ENCODE measurements at regions not wholly inside any gene's neighbourhood (a gene's known extent, or its start where the extent isn't known, plus 50 kb on each side); places are given as distances from the start of the nearest gene placed in this dataset.
A peak's percentile ranks its signal among the peaks of the same experiment; 100 is the strongest.

GRCh38 chr17:13953841-13954240, 115.5 kb upstream of the COX10 start:
- Histone ChIP-seq H3K4me3 (ENCODE audit: low read depth, low read length) (no peak overlapping the region), H3K36me3 (ENCODE audit: insufficient read depth) (no peaks in the 10 kb centered on the region), H3K27ac (ENCODE audit: low read depth) (no peak overlapping the region), H3K4me1 (ENCODE audit: insufficient read depth) (no peaks in the 10 kb centered on the region)
- DNase-seq (ENCODE audit: extremely low spot score) = no peak
- WGBS = 0% methylated on average over 1 of the region's 1 CpG

- H3K4me3 ChIP-seq (ENCODE audit: low read depth, low read length) = no peak overlapping the region
- WGBS = 21% methylated on average over 3 of the region's 3 CpGs
- peak; percentile 64 for DNase-seq (ENCODE audit: extremely low spot score)
- H3K4me1 ChIP-seq (ENCODE audit: insufficient read depth) = no peaks in the 10 kb centered on the region
- H3K27ac ChIP-seq (ENCODE audit: low read depth) = no peak overlapping the region
- no peaks in the 10 kb centered on the region for H3K36me3 ChIP-seq (ENCODE audit: insufficient read depth)
These were observed 111.7 kb upstream of the COX10 start for GRCh38 chr17:13957636-13958035.

DNA sequence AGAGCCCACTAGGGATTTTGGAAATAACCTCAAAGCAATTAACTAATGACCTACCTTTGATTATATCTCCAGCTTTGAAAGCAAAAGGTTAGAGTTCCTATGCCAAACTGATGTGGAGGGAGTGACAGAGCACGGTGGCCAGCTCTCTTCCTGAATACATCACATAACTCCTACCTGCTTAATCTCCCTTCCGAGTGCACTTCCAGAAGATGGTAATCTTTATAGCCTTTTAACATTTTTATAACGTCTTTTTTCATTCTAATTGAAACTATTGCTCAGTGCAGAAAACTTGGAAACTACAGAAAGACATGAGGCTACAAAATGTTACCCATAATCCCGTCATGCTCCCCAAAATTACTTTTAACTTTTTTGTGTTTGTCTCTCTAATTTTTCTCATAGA, 110.5 kb upstream of the COX10 start:
- Histone ChIP-seq H3K27ac (ENCODE audit: low read depth) (no peak overlapping the region), H3K36me3 (ENCODE audit: insufficient read depth) (no peaks in the 10 kb centered on the region), H3K4me1 (ENCODE audit: insufficient read depth) (no peaks in the 10 kb centered on the region), H3K4me3 (ENCODE audit: low read depth, low read length) (no peak overlapping the region)
- 71% methylated on average over 4 of the region's 4 CpGs for WGBS
- no peak for DNase-seq (ENCODE audit: extremely low spot score)

DNA sequence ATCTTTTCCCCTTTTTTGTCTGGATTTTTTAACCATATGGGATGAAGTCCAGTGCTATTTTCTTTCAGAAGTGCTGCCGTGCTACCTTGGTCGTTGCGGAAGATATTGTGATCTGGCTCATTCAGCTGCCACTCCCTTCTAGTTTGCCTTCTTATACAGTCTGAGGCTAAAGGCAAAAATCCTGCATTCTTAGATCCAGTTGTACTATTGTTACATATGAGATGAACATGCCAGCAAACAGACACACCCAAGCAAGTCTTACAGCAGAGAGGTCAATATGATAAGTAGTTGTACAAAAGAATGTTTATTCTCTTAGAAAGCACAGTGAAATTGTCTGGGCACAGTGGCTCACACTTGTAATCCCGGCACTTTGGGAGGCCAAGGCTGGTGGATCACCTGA, 108.0 kb upstream of the COX10 start:
- 88% methylated on average over 4 of the region's 4 CpGs for WGBS
- no peak for DNase-seq (ENCODE audit: extremely low spot score)
- H3K4me3 ChIP-seq (ENCODE audit: low read depth, low read length) = no peak overlapping the region

DNA sequence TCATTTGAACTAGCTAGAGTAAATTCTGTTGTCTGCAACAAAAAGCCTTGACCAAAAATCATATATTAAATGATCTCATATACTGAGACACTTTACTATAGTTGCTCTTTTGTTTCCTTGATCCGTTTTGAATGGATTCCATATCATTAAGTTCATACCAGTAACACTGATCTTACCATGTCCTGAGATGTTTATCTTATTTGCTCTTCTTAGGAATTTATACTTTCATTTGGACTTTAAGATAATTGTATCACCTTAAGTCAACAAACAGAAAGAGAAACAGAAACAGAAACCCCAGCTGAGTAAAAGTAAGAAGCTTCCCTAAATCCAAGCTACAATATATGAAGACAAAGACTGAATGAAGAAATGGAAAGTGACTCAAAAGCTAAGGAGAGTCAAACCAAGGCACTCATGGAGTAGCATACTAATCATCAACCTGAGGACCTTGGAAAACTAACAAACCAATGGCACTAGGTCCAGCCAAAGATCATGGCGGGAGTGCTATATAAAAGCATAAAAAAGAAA, 106.5 kb upstream of the COX10 start:
- Histone ChIP-seq H3K4me3 (ENCODE audit: low read depth, low read length) (no peak overlapping the region), H3K27ac (ENCODE audit: low read depth) (no peak overlapping the region), H3K36me3 (ENCODE audit: insufficient read depth) (no peaks in the 10 kb centered on the region), H3K4me1 (ENCODE audit: insufficient read depth) (no peaks in the 10 kb centered on the region)
- 77% methylated on average over 2 of the region's 2 CpGs for WGBS
- no peak for DNase-seq (ENCODE audit: extremely low spot score)

More for the DNA sequence above, 108.0 kb upstream of the COX10 start:
- Histone ChIP-seq H3K4me1 (ENCODE audit: insufficient read depth) (no peaks in the 10 kb centered on the region), H3K27ac (ENCODE audit: low read depth) (no peak overlapping the region), H3K36me3 (ENCODE audit: insufficient read depth) (no peaks in the 10 kb centered on the region)

- Histone ChIP-seq H3K36me3 (ENCODE audit: insufficient read depth) (no peaks in the 10 kb centered on the region), H3K4me1 (ENCODE audit: insufficient read depth) (no peaks in the 10 kb centered on the region), H3K27ac (ENCODE audit: low read depth) (no peak overlapping the region), H3K4me3 (ENCODE audit: low read depth, low read length) (no peak overlapping the region)
- WGBS = 92% methylated on average over 7 of the region's 7 CpGs
- no peak for DNase-seq (ENCODE audit: extremely low spot score)
These were observed 101.9 kb upstream of the COX10 start for GRCh38 chr17:13967416-13967815.

DNA sequence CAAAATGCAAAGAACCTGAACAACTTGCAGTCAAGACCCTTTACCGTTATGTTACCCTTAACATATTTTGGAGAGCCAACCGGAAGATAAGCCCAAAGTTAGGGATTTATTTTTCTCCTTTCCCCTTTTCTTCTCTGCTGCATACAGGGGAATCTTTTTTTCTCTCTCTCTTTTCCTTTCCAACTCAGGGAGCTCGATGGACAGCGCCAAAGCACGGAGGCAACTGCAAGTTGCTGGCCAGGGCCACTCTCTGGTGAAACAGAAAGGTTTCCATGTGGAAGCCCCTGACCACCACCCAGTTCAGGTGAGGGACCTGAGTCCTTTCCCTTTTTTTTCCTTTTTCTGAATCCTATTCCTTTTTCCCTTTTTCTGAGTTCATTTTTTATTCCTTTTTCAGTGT, 98.8 kb upstream of the COX10 start:
- no peak for DNase-seq (ENCODE audit: extremely low spot score)
- Histone ChIP-seq H3K4me1 (ENCODE audit: insufficient read depth) (no peaks in the 10 kb centered on the region), H3K36me3 (ENCODE audit: insufficient read depth) (no peaks in the 10 kb centered on the region), H3K27ac (ENCODE audit: low read depth) (no peak overlapping the region), H3K4me3 (ENCODE audit: low read depth, low read length) (no peak overlapping the region)
- 82% methylated on average over 5 of the region's 5 CpGs for WGBS

DNA sequence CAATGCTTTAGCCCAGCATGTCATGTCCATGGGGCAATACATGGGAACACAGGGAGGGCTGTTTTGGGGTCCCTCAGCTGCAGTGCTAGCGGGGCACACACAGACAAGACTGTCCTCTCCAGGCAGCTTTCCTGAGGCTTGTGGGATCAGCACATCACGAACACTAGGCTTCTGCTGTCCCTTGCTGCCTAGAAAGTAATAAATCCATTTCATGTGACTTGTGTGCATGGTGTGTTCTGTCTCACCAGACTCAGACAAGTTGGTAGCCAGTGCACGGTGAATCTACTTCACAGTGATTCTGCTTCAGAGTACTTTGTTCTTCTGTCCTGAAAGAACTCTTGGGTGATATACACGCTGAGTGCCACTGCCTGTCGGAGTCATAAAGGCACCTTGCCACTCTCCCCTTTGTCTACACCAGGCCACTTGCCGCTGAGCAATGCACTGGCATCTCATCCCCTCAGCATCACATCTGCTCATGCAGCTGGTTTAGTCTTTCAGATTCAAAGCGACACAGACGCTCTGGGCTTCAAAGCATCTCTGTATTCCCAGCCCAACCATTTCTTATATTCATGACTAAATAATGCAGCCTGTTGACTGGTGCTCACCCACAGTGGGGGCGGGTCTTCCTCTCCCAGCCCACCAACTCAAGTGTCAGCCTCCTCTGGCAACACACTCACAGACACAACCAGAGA, 95.2 kb upstream of the COX10 start:
- H3K4me3 ChIP-seq (ENCODE audit: low read depth, low read length) = no peak overlapping the region
- H3K27ac ChIP-seq (ENCODE audit: low read depth) = no peak overlapping the region
- 72% methylated on average over 9 of the region's 9 CpGs for WGBS
- no peaks in the 10 kb centered on the region for H3K4me1 ChIP-seq (ENCODE audit: insufficient read depth)
- H3K36me3 ChIP-seq (ENCODE audit: insufficient read depth) = no peaks in the 10 kb centered on the region
- DNase-seq (ENCODE audit: extremely low spot score) = no peak

GRCh38 chr17:13977837-13978236, 91.5 kb upstream of the COX10 start:
- H3K36me3 ChIP-seq (ENCODE audit: insufficient read depth) = no peaks in the 10 kb centered on the region
- DNase-seq (ENCODE audit: extremely low spot score) = no peak
- H3K27ac ChIP-seq (ENCODE audit: low read depth) = no peak overlapping the region
- H3K4me1 ChIP-seq (ENCODE audit: insufficient read depth) = no peaks in the 10 kb centered on the region
- no peak overlapping the region for H3K4me3 ChIP-seq (ENCODE audit: low read depth, low read length)
- WGBS = 91% methylated on average over 1 of the region's 1 CpG

GRCh38 chr17:13978478-13978877, 90.8 kb upstream of the COX10 start:
- H3K4me1 ChIP-seq (ENCODE audit: insufficient read depth) = no peaks in the 10 kb centered on the region
- 97% methylated on average over 1 of the region's 1 CpG for WGBS
- no peaks in the 10 kb centered on the region for H3K36me3 ChIP-seq (ENCODE audit: insufficient read depth)
- H3K27ac ChIP-seq (ENCODE audit: low read depth) = no peak overlapping the region
- no peak for DNase-seq (ENCODE audit: extremely low spot score)
- H3K4me3 ChIP-seq (ENCODE audit: low read depth, low read length) = no peak overlapping the region

DNA sequence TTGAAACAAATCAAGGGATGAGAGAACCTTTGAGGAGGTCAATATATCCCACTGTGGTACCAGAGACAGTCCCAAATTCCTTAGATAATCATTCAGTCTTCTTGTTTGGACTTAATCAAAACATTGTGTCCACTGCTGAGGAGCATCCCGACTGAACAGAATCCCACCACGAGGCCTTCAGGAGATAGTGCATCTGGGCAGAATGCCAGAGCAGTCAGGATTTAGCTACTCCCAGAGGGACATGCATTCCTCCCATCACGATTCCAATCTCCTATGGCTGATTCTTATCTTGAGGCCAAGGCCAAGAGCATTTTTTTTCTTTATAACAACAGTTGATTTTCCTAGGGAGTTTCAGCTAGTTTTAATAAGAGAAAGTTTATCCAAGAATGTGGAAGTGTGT, 87.4 kb upstream of the COX10 start:
- DNase-seq (ENCODE audit: extremely low spot score) = no peak
- Histone ChIP-seq H3K27ac (ENCODE audit: low read depth) (no peak overlapping the region), H3K4me3 (ENCODE audit: low read depth, low read length) (no peak overlapping the region), H3K36me3 (ENCODE audit: insufficient read depth) (no peaks in the 10 kb centered on the region), H3K4me1 (ENCODE audit: insufficient read depth) (no peaks in the 10 kb centered on the region)
- WGBS = 10% methylated on average over 3 of the region's 3 CpGs

DNA sequence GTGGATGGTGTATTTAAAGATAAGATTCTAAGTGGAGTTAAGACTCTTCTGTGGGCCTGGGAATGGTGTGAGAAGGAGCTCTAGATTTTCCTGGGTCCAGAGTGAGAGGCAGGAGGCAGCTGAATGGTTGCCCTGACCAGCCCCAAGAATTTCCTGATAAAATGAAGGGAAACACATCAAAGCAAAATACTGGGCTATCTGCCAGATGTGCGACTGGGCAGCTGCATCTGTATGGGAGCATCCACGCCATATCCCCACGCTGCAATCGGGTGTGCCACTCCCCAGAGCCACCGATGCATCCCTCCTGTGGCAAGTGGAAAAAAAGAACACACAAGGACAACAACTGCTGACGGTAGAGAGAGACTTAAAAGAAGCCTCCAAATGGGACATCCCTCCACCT, 84.3 kb upstream of the COX10 start:
- no peak overlapping the region for H3K4me3 ChIP-seq (ENCODE audit: low read depth, low read length)
- 55% methylated on average over 6 of the region's 6 CpGs for WGBS
- no peak overlapping the region for H3K27ac ChIP-seq (ENCODE audit: low read depth)
- H3K36me3 ChIP-seq (ENCODE audit: insufficient read depth) = no peaks in the 10 kb centered on the region
- H3K4me1 ChIP-seq (ENCODE audit: insufficient read depth) = no peaks in the 10 kb centered on the region
- DNase-seq (ENCODE audit: extremely low spot score) = no peak

DNA sequence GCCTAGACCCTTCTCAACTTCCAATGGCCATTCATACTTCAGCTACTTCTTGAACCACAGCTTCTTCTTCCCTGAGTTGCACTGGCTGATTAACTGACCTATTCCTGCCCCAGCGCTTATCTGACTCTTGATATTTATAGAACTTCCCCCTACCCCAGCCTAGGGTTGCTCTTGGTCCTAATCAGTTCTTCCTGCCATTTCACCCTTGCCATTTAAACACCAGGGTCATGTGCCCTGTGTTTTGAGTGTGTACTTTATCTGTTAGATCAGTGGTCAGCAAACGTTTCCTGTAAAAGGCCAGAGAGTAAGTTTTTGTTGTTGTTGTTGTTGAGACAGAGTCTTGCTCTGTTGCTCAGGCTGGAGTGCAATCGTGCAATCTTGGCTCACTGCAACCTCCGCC, 82.4 kb upstream of the COX10 start:
- no peak overlapping the region for H3K4me3 ChIP-seq (ENCODE audit: low read depth, low read length)
- no peak for DNase-seq (ENCODE audit: extremely low spot score)
- WGBS = 75% methylated on average over 4 of the region's 4 CpGs
- no peaks in the 10 kb centered on the region for H3K36me3 ChIP-seq (ENCODE audit: insufficient read depth)
- H3K27ac ChIP-seq (ENCODE audit: low read depth) = no peak overlapping the region
- H3K4me1 ChIP-seq (ENCODE audit: insufficient read depth) = no peaks in the 10 kb centered on the region

DNA sequence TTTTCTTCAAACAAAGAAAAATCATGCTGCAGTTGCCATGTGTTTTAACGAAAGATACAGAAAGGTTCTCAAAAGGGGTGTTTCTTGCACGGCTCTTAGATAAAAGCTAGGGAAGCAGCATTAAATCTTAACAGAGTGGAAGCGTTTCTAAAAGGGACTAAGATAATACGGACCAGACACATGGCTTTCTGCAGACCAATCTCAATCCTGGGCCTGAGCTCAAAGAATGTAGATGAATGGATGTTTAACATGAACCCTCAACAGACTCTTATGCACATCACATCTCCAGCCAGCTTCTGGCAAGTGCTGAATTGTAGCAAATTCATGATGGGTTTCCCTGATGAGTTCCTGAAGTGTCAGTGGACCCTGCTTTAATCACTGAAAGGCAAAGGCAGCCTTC, 80.2 kb upstream of the COX10 start:
- DNase-seq (ENCODE audit: extremely low spot score) = no peak
- WGBS = 55% methylated on average over 4 of the region's 4 CpGs
- no peak overlapping the region for H3K4me3 ChIP-seq (ENCODE audit: low read depth, low read length)
- H3K27ac ChIP-seq (ENCODE audit: low read depth) = no peak overlapping the region
- no peaks in the 10 kb centered on the region for H3K4me1 ChIP-seq (ENCODE audit: insufficient read depth)
- no peaks in the 10 kb centered on the region for H3K36me3 ChIP-seq (ENCODE audit: insufficient read depth)

DNA sequence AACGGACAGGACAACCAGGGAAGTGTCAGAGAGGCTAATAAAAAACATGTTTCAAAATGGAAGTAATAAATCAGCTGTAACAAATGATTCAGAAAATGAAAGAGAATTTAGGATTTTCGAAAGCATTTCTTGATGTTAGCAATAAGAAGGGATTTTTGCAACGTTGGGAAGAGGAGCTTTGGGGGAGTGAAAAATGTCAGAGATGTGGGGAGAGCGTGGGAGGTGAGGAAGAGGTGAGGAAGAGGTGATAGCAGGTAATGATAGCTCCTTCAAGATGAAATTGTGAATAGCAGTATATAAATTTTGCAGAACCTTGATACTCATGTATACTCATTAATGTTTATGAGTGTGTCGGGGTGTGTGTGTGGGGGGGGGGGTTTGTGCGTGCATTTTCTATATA, 76.2 kb upstream of the COX10 start:
- DNase-seq (ENCODE audit: extremely low spot score) = no peak
- WGBS = 77% methylated on average over 6 of the region's 6 CpGs
- no peaks in the 10 kb centered on the region for H3K36me3 ChIP-seq (ENCODE audit: insufficient read depth)

More for the DNA sequence above, 76.2 kb upstream of the COX10 start:
- Histone ChIP-seq H3K27ac (ENCODE audit: low read depth) (no peak overlapping the region), H3K4me1 (ENCODE audit: insufficient read depth) (no peaks in the 10 kb centered on the region), H3K4me3 (ENCODE audit: low read depth, low read length) (no peak overlapping the region)
